DMS79 treated with DMSO at 0.1 percent for 48 hours (cell line): ENCODE measurements at regions not wholly inside any gene's neighbourhood (a gene's known extent, or its start where the extent isn't known, plus 50 kb on each side); places are given as distances from the start of the nearest gene placed in this dataset.

ENCODE experiments used
- DNase-seq: peaks from one replicate; lab custom pipeline; 2025; lab: John Stamatoyannopoulos, UW

- no peak for DNase-seq
Measured at GRCh38 chr6:137269803-137270202, 50.6 kb upstream of the IFNGR1 start.

GRCh38 chr6:137269347-137269746 is 50.2 kb upstream of the IFNGR1 start:
- DNase-seq: no peak
